Psoas muscle (tissue), 7 donors: ENCODE measurements at regions not wholly inside any gene's neighbourhood (a gene's known extent, or its start where the extent isn't known, plus 50 kb on each side); places are given as distances from the start of the nearest gene placed in this dataset.

ENCODE experiments used
- ATAC-seq, 4 donors: fragments of 200-7000 bp; cut with Tn5 transposase; one replicate each; pipeline ENCODE4 v1.9.1; 2020; ENCODE audit warnings: moderate library complexity in 3 of 4, mild to moderate bottlenecking in 2 of 4
- DNase-seq, 2 donors: peaks; one replicate each; pipeline ENCODE4 v3.0.0-alpha.2; 2020
- H3K27ac ChIP-seq: fragments of 200-600 bp; one replicate; pipeline ENCODE4 v1.8.0; 2022
- H3K27me3 ChIP-seq, 3 donors: fragments of 200-600 bp in 1 of 3; one replicate each; pipeline versions ENCODE4 v1.6.1 to v1.8.0; 2013 to 2022; ENCODE audit warnings: low read length in 2 of 3, mild to moderate bottlenecking in 2 of 3, moderate library complexity in 1 of 3; ENCODE audit not compliant: insufficient read depth in 3 of 3
- H3K36me3 ChIP-seq, 2 donors: fragments of 200-600 bp in 1 of 2; one replicate each; pipeline versions ENCODE4 v1.6.1 to v1.8.0; 2013 to 2022; ENCODE audit warnings: low read depth in 1 of 2, mild to moderate bottlenecking in 1 of 2, moderate library complexity in 1 of 2; ENCODE audit not compliant: insufficient read depth in 1 of 2
- H3K4me1 ChIP-seq: fragments of 200-600 bp; one replicate; pipeline ENCODE4 v1.8.0; 2022
- H3K4me3 ChIP-seq: fragments of 200-600 bp; one replicate; pipeline ENCODE4 v1.8.0; 2022; ENCODE audit warnings: mild to moderate bottlenecking
- H3K9me3 ChIP-seq: fragments of 200-600 bp; one replicate; pipeline ENCODE4 v1.8.0; 2022
- CTCF ChIP-seq: fragments of 200-600 bp; IDR thresholded peaks from one replicate; pipeline ENCODE4 v1.8.0; 2022; ENCODE audit warnings: antibody characterized with exemption
- WGBS, 3 donors: extraction: QIAGEN DNeasy Blood & Tissue Kit; methylation state at CpG; one replicate each; pipeline versions ENCODE4 v1.1.6 to v1.1.7; 2013; 5-methylcytosine and 5-hydroxymethylcytosine counted together
- intact Hi-C, 2 donors: fragments of 100-400 bp; cut with DNase I; formaldehyde crosslinking; loops; one replicate each; pipeline versions ENCODE4 v1.11.0 to v1.14.2; 2022
- donor health status: healthy with polysubstance abuse.
- donor health status: DM: no; HTN: no; CAD: no; lungs with moderate emphysema.
- donor health status: Bipolar disorder and iron deficiency.
- donor health status: healthy.
- donor health status: DM: yes; HTN: yes; CAD: no.
- donor health status: DM: no; HTN: no; CAD: no.
- donor health status: DM: yes; HTN: yes; CAD: no.

DNA sequence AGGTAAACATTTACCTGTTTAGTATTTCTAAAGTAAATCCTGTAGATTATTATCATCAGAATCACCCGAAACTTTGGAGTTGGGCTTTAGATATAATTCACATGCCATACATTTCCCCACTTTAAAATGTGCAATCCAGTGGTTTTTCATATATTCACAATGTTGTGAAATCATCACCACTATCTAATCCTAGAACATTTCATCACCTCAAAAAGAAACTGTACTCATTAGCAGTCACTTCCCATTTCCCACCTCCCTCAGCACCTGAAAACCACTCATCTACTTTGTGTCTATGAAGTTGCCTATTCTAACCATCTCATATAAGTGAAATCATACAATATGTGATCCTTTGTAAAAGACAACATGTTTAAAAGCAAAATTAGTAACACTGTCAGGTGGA is 182.6 kb downstream of the FZD1 start:
- intact Hi-C loops = no loop called here
- H3K27me3 ChIP-seq = no peaks in the 10 kb centered on the region
- TF ChIP-seq CTCF = no peak
- no peak for ATAC-seq
- peaks cover 3% of the 10 kb centered on the region for H3K9me3 ChIP-seq
- DNase-seq = no peak
- H3K4me1 ChIP-seq = no peaks in the 10 kb centered on the region
- H3K4me3 ChIP-seq = no peak overlapping the region
- H3K27ac ChIP-seq = no peak overlapping the region
- H3K36me3 ChIP-seq = no peaks in the 10 kb centered on the region
- WGBS, 3 donors = 82 to 92% (median 82%) methylated on average over 1 of the region's 1 CpG

GRCh38 chr7:91455411-91455810 is 191.2 kb downstream of the FZD1 start:
- TF ChIP-seq CTCF = no peak
- no peak for ATAC-seq
- Histone ChIP-seq H3K4me1 (no peaks in the 10 kb centered on the region), H3K4me3 (no peak overlapping the region), H3K36me3 (no peaks in the 10 kb centered on the region), H3K27me3 (no peaks in the 10 kb centered on the region), H3K27ac (no peak overlapping the region), H3K9me3 (peaks cover 15% of the 10 kb centered on the region)
- WGBS, 3 donors = 77 to 83% (median 81%) methylated on average over 10 of the region's 10 CpGs
- DNase-seq = no peak
- intact Hi-C loops = no loop called here

DNA sequence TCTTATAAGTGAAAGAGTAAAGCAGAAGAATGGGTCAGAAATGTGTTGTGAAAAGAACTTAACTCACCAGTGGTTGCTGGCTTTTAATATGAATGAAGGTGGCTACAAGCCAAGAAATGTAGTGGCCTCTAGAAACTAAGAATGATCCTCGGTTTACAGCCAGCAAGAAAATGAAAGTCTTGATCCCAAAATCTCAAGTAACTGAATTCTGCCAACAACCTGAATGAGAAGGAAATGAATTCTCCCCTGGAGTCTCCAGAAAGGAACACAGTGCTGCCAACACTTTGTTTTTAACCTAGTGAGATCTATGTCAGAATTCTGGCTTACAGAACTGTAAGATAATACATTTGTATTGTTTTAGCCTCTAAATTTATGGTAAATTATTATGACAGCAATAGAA is 193.0 kb downstream of the FZD1 start:
- Histone ChIP-seq H3K27me3 (no peaks in the 10 kb centered on the region), H3K4me3 (no peak overlapping the region), H3K36me3 (no peaks in the 10 kb centered on the region), H3K4me1 (no peaks in the 10 kb centered on the region), H3K27ac (no peak overlapping the region), H3K9me3 (peaks cover 15% of the 10 kb centered on the region)
- ATAC-seq (no peak), DNase-seq (no peak)
- intact Hi-C loops = no loop called here
- WGBS, 3 donors = 38 to 54% (median 53%) methylated on average over 1 of the region's 1 CpG
- no peak for TF ChIP-seq CTCF

DNA sequence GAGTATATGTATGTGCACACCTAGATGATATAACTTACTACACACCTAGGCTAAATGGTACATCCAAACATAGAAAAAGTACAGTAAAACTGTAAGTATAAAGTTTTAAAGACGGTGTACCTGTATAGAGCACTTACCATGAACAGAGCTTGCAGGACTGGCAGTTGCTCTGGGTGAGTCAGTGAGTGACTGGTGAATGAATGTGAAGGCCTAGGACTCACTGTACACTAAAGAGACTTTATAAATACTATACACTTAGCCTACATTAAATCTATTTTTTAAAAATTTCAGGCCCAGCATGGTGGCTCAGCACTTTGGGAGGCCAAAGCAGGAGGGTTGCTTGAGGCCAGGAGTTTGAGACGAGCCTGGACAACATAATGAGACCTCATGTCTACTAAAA is 195.3 kb downstream of the FZD1 start:
- no peak overlapping the region for H3K4me3 ChIP-seq
- TF ChIP-seq CTCF = no peak
- 86 to 93% (median 92%) methylated on average over 2 of the region's 2 CpGs for WGBS, 3 donors
- no peak for DNase-seq
- H3K36me3 ChIP-seq = no peaks in the 10 kb centered on the region
- H3K4me1 ChIP-seq = no peaks in the 10 kb centered on the region
- H3K9me3 ChIP-seq = peaks cover 15% of the 10 kb centered on the region
- intact Hi-C loops = no loop called here
- ATAC-seq = no peak
- H3K27ac ChIP-seq = no peak overlapping the region
- no peaks in the 10 kb centered on the region for H3K27me3 ChIP-seq

DNA sequence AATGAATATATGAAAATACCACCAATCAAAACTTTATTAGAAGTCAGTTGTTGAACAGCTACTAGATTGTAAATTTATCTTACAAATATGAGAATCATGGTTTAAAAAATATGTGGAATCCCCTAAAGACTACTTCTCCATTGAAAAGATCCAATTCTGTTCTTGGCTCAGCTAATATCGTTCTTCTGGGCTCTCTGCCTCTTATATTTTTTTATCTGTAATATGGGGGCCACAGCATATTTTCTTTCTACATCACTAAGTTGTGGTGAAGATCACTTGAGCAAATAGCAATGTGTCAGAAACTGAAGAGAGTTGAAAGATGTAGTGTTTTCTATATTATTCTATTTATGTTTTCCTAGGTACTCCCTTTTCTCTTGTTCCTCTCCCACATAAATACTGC is 198.1 kb downstream of the FZD1 start:
- Histone ChIP-seq H3K9me3 (peaks cover 13% of the 10 kb centered on the region), H3K27ac (no peak overlapping the region), H3K27me3 (no peaks in the 10 kb centered on the region), H3K36me3 (no peaks in the 10 kb centered on the region), H3K4me3 (no peak overlapping the region), H3K4me1 (no peaks in the 10 kb centered on the region)
- no peak for ATAC-seq
- WGBS, 3 donors = 56 to 86% (median 61%) methylated on average over 1 of the region's 1 CpG
- intact Hi-C loops = no loop called here
- DNase-seq = no peak
- TF ChIP-seq CTCF = no peak
